A673 (cell line): ENCODE measurements at regions not wholly inside any gene's neighbourhood (a gene's known extent, or its start where the extent isn't known, plus 50 kb on each side); places are given as distances from the start of the nearest gene placed in this dataset.

Experiments used
- BruUV-seq: library from RNA; stranded (reverse); fragments of 400-500 nt; replicated peaks from 2 replicates; lab custom pipeline; 2021; lab: Mats Ljungman, UMichigan
- CTCF ChIA-PET: fragments of 300-600 bp; sonication (Branson Sonifier 250); formaldehyde crosslinking; loops from one replicate; lab custom pipeline; 2022; ENCODE audit warnings: antibody characterized with exemption; lab: Charles Lee
- POLR2A ChIA-PET: fragments of 300-600 bp; sonication (Branson Sonifier 250); formaldehyde crosslinking; loops from one replicate; lab custom pipeline; 2022; ENCODE audit warnings: antibody characterized with exemption; ENCODE audit not compliant: low non-redundant PET; lab: Charles Lee
- DNase-seq: peaks from one replicate; pipeline ENCODE4 v3.0.0-alpha.2; 2015; ENCODE audit warnings: low spot score
- H3K27ac ChIP-seq: fragments of 200-600 bp; sonication (generic); 2 replicates; pipeline ENCODE4 v1.5.1; 2016; ENCODE audit warnings: mixed run types, low read depth, mild to moderate bottlenecking, mixed read lengths, antibody characterized with exemption, low read length; ENCODE audit not compliant: poor library complexity, severe bottlenecking
- H3K27me3 ChIP-seq: fragments of 200-600 bp; sonication (generic); replicated peaks from 2 replicates; pipeline ENCODE4 v1.6.1; 2017; ENCODE audit warnings: mixed run types, low read depth, mild to moderate bottlenecking, mixed read lengths, antibody characterized with exemption, low read length; ENCODE audit not compliant: insufficient read depth, poor library complexity
- H3K36me3 ChIP-seq: fragments of 200-600 bp; sonication (generic); 2 replicates; pipeline ENCODE4 v1.6.1; 2016; ENCODE audit warnings: mixed run types, mild to moderate bottlenecking, mixed read lengths, antibody characterized with exemption, low read length; ENCODE audit not compliant: insufficient read depth, poor library complexity, severe bottlenecking
- H3K4me1 ChIP-seq: fragments of 200-600 bp; sonication (generic); 2 replicates; pipeline ENCODE4 v1.6.1; 2017; ENCODE audit warnings: mixed run types, mild to moderate bottlenecking, mixed read lengths, antibody characterized with exemption, low read length; ENCODE audit not compliant: insufficient read depth, poor library complexity, severe bottlenecking
- H3K4me3 ChIP-seq: fragments of 200-600 bp; sonication (generic); 2 replicates; pipeline ENCODE4 v1.5.1; 2016; ENCODE audit warnings: low read depth, mixed run types, mild to moderate bottlenecking, mixed read lengths, low read length; ENCODE audit not compliant: poor library complexity, severe bottlenecking
- H3K9me3 ChIP-seq: fragments of 200-600 bp; sonication (generic); 2 replicates; pipeline ENCODE4 v1.6.1; 2016; ENCODE audit warnings: mixed run types, low read depth, mild to moderate bottlenecking, mixed read lengths, antibody characterized with exemption, low read length; ENCODE audit not compliant: poor library complexity, severe bottlenecking
- EZH2 ChIP-seq: fragments of 200-600 bp; sonication (generic); IDR thresholded peaks from 2 replicates; pipeline ENCODE4 v1.6.1; 2017; ENCODE audit warnings: borderline replicate concordance, low read depth, mild to moderate bottlenecking, mixed read lengths, antibody characterized with exemption, low read length; ENCODE audit not compliant: poor library complexity, severe bottlenecking
- intact Hi-C: fragments of 100-400 bp; cut with micrococcal nuclease; formaldehyde crosslinking; loops from one replicate; pipeline ENCODE4 v1.10.0; 2022; ENCODE audit not compliant: unreplicated experiment
- TF ChIP-seq, protein P1 (sequence below): fragments of 300-800, 200-600 bp; sonication (generic); conservative IDR thresholded peaks from 2 replicates; pipeline ENCODE4 v1.5.1; 2017; ENCODE audit warnings: low read depth, mild to moderate bottlenecking, antibody characterized with exemption, low read length, moderate library complexity, mixed read lengths

DNA sequence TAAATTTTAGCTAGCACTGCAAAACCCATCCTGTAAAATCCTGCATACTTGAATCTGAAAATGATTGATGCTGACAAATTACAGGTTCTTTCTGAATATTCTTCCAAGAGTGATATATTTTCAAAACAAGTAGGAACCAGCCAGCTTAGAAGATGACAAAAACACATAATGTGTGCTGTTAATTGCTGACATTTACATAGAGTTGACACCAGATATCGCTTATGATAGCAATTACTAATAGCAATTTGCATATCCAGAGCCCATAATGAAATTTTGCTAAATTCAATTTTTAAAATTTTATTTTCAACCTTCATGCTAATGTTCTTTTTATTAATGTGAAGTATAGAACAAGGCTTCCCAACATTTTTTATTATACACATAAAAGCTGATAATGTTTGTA, 284.5 kb downstream of the SEC23A start:
- TF ChIP-seq, protein P1, sequence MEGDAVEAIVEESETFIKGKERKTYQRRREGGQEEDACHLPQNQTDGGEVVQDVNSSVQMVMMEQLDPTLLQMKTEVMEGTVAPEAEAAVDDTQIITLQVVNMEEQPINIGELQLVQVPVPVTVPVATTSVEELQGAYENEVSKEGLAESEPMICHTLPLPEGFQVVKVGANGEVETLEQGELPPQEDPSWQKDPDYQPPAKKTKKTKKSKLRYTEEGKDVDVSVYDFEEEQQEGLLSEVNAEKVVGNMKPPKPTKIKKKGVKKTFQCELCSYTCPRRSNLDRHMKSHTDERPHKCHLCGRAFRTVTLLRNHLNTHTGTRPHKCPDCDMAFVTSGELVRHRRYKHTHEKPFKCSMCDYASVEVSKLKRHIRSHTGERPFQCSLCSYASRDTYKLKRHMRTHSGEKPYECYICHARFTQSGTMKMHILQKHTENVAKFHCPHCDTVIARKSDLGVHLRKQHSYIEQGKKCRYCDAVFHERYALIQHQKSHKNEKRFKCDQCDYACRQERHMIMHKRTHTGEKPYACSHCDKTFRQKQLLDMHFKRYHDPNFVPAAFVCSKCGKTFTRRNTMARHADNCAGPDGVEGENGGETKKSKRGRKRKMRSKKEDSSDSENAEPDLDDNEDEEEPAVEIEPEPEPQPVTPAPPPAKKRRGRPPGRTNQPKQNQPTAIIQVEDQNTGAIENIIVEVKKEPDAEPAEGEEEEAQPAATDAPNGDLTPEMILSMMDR, result no peak
- Histone ChIP-seq H3K27me3 (peaks cover 14% of the 10 kb centered on the region), H3K4me1 (no peaks in the 10 kb centered on the region), H3K4me3 (no peak overlapping the region), H3K27ac (no peak overlapping the region), H3K9me3 (no peaks in the 10 kb centered on the region), H3K36me3 (no peaks in the 10 kb centered on the region)
- no peak for DNase-seq
- no TSS peak for BruUV-seq
- ChIA-PET POLR2A (no interaction called here), CTCF (no interaction called here)
- intact Hi-C loops, result no loop called here

DNA sequence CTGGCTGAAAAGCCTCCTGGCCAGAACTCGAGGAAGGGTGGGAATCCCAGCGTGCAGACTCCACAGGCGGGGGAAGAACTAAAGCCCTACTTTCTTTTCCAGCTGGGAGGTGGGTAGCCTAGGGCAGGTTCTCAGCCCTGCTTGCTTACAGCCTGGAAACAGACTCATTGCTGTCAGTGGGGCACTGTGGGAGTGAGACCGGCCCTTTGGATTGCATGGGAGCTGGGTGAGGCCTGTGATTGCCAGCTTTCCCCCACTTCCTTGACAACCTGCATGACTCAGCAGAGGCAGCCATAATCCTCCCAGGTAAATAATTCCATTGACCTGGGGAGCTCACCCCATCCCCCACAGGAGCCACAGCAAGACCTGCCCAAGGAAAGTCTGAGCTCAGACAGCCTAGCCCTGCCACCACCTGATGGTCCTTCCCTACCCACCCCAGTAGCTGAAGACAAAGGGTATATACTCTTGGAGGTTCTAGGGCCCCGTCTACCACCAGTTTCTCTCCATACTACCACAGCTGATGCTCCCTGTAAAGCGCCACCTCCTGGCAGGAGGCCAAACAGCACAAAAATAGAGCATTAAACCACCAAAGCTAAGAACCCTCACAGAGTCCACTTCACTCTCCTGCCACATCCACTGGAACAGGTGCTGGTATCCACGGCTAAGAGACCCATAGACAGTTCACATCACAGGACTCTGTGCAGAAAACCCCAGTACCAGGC, 294.1 kb downstream of the SEC23A start:
- ChIA-PET CTCF (interaction anchor here (0.6 kb wide), 1 partner anchor 563 kb away, joined by 3 read pairs; no protein-coding TSS in a partner anchor), POLR2A (no interaction called here)
- no peaks in the 10 kb centered on the region for H3K4me1 ChIP-seq
- H3K4me3 ChIP-seq, result no peak overlapping the region
- no TSS peak for BruUV-seq
- no peaks in the 10 kb centered on the region for H3K9me3 ChIP-seq
- intact Hi-C loops, result no loop called here
- H3K27ac ChIP-seq, result no peak overlapping the region
- peak; percentile 3 for DNase-seq
- H3K27me3 ChIP-seq, result no peaks in the 10 kb centered on the region
- TF ChIP-seq, protein P1, result peak; percentile 19; the same call in 1 of the 2 replicates
- TF ChIP-seq EZH2, result no peak
- no peaks in the 10 kb centered on the region for H3K36me3 ChIP-seq

DNA sequence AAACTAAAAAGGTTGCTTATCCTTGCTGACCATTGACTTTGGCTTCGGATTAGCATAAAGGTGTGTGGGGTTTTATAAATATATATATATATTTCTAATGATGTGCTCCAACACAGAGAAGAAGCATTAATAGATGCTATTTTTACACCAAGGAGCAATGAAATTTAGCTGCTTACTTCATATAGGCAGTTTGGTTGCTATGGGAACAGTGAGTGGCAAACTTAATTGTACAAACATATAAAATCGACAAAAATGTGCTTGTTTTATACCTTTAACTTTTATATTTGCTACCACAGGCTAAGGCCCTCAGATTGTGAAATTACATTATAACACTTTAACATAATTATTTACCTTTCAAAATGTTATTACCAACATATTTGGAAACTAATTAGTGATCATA, 303.4 kb downstream of the SEC23A start:
- Histone ChIP-seq H3K4me3 (no peak overlapping the region), H3K9me3 (no peaks in the 10 kb centered on the region), H3K4me1 (peaks cover 7% of the 10 kb centered on the region), H3K36me3 (no peaks in the 10 kb centered on the region), H3K27ac (no peak overlapping the region), H3K27me3 (no peaks in the 10 kb centered on the region)
- no TSS peak for BruUV-seq
- CTCF ChIA-PET, result no interaction called here
- intact Hi-C loops, result no loop called here
- POLR2A ChIA-PET, result no interaction called here
- DNase-seq, result no peak
- TF ChIP-seq, protein P1, result no peak
- no peak for TF ChIP-seq EZH2
